IMR-90 (cell line): ENCODE measurements at regions not wholly inside any gene's neighbourhood (a gene's known extent, or its start where the extent isn't known, plus 50 kb on each side); places are given as distances from the start of the nearest gene placed in this dataset.

Experiments
- BHLHE40 ChIP-seq: fragments of 150-350 bp; IDR thresholded peaks from 2 replicates; pipeline ENCODE4 v1.6.1; 2016; ENCODE audit warnings: mild to moderate bottlenecking, low read depth, low read length
- CEBPB ChIP-seq: IDR thresholded peaks from 2 replicates; pipeline ENCODE4 v1.6.1; 2012; ENCODE audit warnings: low read depth, low read length, improper control_type of control experiment
- ELK1 ChIP-seq: fragments of 150-350 bp; IDR thresholded peaks from 2 replicates; pipeline ENCODE4 v1.6.1; 2016; ENCODE audit warnings: low read depth, mild to moderate bottlenecking, low read length, moderate library complexity, borderline replicate concordance
- FOS ChIP-seq: fragments of 150-350 bp; IDR thresholded peaks from 2 replicates; pipeline ENCODE4 v1.6.1; 2016; ENCODE audit warnings: low read depth, low read length
- MAZ ChIP-seq: IDR thresholded peaks from 2 replicates; pipeline ENCODE4 v1.6.1; 2012; ENCODE audit warnings: low read depth, mild to moderate bottlenecking, low read length, improper control_type of control experiment, moderate library complexity, borderline replicate concordance
- MXI1 ChIP-seq: IDR thresholded peaks from 2 replicates; pipeline ENCODE4 v1.6.1; 2012; ENCODE audit warnings: low read depth, mild to moderate bottlenecking, low read length, moderate library complexity, borderline replicate concordance
- NFE2L2 ChIP-seq: fragments of 150-350 bp; IDR thresholded peaks from 2 replicates; pipeline ENCODE4 v1.6.1; 2016; ENCODE audit warnings: low read depth, mild to moderate bottlenecking, low read length
- POLR2A ChIP-seq: IDR thresholded peaks from 2 replicates; pipeline ENCODE4 v1.6.1; 2012; ENCODE audit warnings: mild to moderate bottlenecking, low read depth, low read length
- RAD21 ChIP-seq: IDR thresholded peaks from 2 replicates; pipeline ENCODE4 v1.6.1; 2012; ENCODE audit warnings: low read length, improper control_type of control experiment
- RCOR1 ChIP-seq: IDR thresholded peaks from 2 replicates; pipeline ENCODE4 v1.6.1; 2012; ENCODE audit warnings: mild to moderate bottlenecking, low read length, improper control_type of control experiment; ENCODE audit not compliant: insufficient replicate concordance
- RFX5 ChIP-seq: IDR thresholded peaks from 2 replicates; pipeline ENCODE4 v1.8.0; 2012; ENCODE audit warnings: low read depth, mild to moderate bottlenecking, low read length, moderate library complexity
- SMC3 ChIP-seq: fragments of 150-350 bp; IDR thresholded peaks from 2 replicates; pipeline ENCODE4 v1.6.1; 2016; ENCODE audit warnings: low read depth, mild to moderate bottlenecking, antibody characterized with exemption, low read length, moderate library complexity
- TF ChIP-seq, protein P1 (sequence below): fragments of 150-350 bp; IDR thresholded peaks from 2 replicates; pipeline ENCODE4 v1.6.1; 2017; ENCODE audit warnings: mild to moderate bottlenecking, antibody characterized with exemption, low read length, low read depth
- TF ChIP-seq, protein P2 (sequence below): conservative IDR thresholded peaks from 2 replicates; pipeline ENCODE4 v1.5.1; 2012; ENCODE audit warnings: mild to moderate bottlenecking, low read depth, low read length, improper control_type of control experiment

GRCh38 chr2:167842047-167842446 is 405.3 kb downstream of the STK39 start:
- TF ChIP-seq, protein P1, sequence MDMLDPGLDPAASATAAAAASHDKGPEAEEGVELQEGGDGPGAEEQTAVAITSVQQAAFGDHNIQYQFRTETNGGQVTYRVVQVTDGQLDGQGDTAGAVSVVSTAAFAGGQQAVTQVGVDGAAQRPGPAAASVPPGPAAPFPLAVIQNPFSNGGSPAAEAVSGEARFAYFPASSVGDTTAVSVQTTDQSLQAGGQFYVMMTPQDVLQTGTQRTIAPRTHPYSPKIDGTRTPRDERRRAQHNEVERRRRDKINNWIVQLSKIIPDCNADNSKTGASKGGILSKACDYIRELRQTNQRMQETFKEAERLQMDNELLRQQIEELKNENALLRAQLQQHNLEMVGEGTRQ: no peak
- TF ChIP-seq SMC3: no peak
- TF ChIP-seq, protein P2, sequence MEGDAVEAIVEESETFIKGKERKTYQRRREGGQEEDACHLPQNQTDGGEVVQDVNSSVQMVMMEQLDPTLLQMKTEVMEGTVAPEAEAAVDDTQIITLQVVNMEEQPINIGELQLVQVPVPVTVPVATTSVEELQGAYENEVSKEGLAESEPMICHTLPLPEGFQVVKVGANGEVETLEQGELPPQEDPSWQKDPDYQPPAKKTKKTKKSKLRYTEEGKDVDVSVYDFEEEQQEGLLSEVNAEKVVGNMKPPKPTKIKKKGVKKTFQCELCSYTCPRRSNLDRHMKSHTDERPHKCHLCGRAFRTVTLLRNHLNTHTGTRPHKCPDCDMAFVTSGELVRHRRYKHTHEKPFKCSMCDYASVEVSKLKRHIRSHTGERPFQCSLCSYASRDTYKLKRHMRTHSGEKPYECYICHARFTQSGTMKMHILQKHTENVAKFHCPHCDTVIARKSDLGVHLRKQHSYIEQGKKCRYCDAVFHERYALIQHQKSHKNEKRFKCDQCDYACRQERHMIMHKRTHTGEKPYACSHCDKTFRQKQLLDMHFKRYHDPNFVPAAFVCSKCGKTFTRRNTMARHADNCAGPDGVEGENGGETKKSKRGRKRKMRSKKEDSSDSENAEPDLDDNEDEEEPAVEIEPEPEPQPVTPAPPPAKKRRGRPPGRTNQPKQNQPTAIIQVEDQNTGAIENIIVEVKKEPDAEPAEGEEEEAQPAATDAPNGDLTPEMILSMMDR: no peak
- TF ChIP-seq BHLHE40: no peak
- no peak for TF ChIP-seq NFE2L2
- TF ChIP-seq MXI1: no peak
- no peak for TF ChIP-seq CEBPB
- no peak for TF ChIP-seq MAZ
- TF ChIP-seq RFX5: no peak
- no peak for TF ChIP-seq FOS
- no peak for TF ChIP-seq POLR2A
- no peak for TF ChIP-seq RCOR1
- TF ChIP-seq RAD21: no peak
- TF ChIP-seq ELK1: no peak
